ENCODE measurements at regions not wholly inside any gene's neighbourhood (a gene's known extent, or its start where the extent isn't known, plus 50 kb on each side); places are given as distances from the start of the nearest gene placed in this dataset.
A peak's percentile ranks its signal among the peaks of the same experiment; 100 is the strongest.

GRCh38 chr7:53318566-53318965 lies 283.1 kb downstream of the POM121L12 start:
- peaks cover 15% of the 10 kb centered on the region for H3K9me3 Mint-ChIP-seq
- ChIA-PET POLR2A (no interaction called here), CTCF (no interaction called here)
- H3K4me3 Mint-ChIP-seq = no peak overlapping the region
- ATAC-seq (no peak), DNase-seq (ENCODE audit: low spot score) (no peak)
- peaks cover 11% of the 10 kb centered on the region; the same call in 1 of the 2 replicates for H3K36me3 Mint-ChIP-seq
- peaks cover 3% of the 10 kb centered on the region; the same call in 1 of the 2 replicates for H3K4me1 Mint-ChIP-seq
- TF ChIP-seq CBFB (CRISPR knock-in tag; IDR thresholded peaks at IDR 0.05; ENCODE audit: low read depth) = no peak
- TF ChIP-seq, protein P1, sequence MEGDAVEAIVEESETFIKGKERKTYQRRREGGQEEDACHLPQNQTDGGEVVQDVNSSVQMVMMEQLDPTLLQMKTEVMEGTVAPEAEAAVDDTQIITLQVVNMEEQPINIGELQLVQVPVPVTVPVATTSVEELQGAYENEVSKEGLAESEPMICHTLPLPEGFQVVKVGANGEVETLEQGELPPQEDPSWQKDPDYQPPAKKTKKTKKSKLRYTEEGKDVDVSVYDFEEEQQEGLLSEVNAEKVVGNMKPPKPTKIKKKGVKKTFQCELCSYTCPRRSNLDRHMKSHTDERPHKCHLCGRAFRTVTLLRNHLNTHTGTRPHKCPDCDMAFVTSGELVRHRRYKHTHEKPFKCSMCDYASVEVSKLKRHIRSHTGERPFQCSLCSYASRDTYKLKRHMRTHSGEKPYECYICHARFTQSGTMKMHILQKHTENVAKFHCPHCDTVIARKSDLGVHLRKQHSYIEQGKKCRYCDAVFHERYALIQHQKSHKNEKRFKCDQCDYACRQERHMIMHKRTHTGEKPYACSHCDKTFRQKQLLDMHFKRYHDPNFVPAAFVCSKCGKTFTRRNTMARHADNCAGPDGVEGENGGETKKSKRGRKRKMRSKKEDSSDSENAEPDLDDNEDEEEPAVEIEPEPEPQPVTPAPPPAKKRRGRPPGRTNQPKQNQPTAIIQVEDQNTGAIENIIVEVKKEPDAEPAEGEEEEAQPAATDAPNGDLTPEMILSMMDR (IDR thresholded peaks at IDR 0.05) = no peak
- no peak overlapping the region for H3K27ac Mint-ChIP-seq
- no peaks in the 10 kb centered on the region for H3K27me3 Mint-ChIP-seq (ENCODE audit: low read depth)

DNA sequence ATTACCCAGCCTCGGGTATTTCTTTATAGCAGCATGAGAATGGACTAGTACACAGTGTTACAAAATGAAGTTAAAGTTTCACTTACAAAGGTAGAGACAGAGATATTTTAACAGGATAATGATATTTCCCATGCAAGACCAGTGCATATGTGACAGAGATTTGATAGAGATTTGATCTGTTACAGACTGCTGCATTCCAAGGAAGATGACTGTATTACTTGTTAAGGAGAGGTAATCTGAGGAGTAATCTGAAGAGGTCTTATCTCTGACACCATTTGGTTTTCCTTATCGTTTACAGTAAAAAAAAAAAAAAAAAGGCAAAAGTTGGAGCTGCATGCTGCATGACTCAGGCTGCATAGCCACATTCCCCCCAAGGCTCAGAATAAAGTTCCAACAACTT lies 289.6 kb downstream of the POM121L12 start:
- no peak for TF ChIP-seq E2F1 (CRISPR knock-in tag; IDR thresholded peaks at IDR 0.05)
- TF ChIP-seq HMGA2 (CRISPR knock-in tag; IDR thresholded peaks at IDR 0.05) = no peak
- H3K9me3 Mint-ChIP-seq = peaks cover 37% of the 10 kb centered on the region
- ChIA-PET CTCF (no interaction called here), POLR2A (no interaction called here)
- no peak for ATAC-seq
- no peak overlapping the region for H3K27ac Mint-ChIP-seq
- peaks cover 19% of the 10 kb centered on the region for H3K4me1 Mint-ChIP-seq
- H3K27me3 Mint-ChIP-seq (ENCODE audit: low read depth) = no peaks in the 10 kb centered on the region; the same call in 1 of the 2 replicates
- DNase-seq (ENCODE audit: low spot score) = no peak
- no peak overlapping the region for H3K4me3 Mint-ChIP-seq
- peaks cover 30% of the 10 kb centered on the region for H3K36me3 Mint-ChIP-seq

GRCh38 chr7:53326634-53327033 lies 291.2 kb downstream of the POM121L12 start:
- Mint-ChIP-seq H3K4me1 (peaks cover 19% of the 10 kb centered on the region), H3K36me3 (peaks cover 40% of the 10 kb centered on the region), H3K27me3 (ENCODE audit: low read depth) (no peaks in the 10 kb centered on the region; the same call in 1 of the 2 replicates), H3K9me3 (peaks cover 50% of the 10 kb centered on the region), H3K27ac (peak overlapping the region; percentile 77), H3K4me3 (peak overlapping the region; percentile 20)
- ChIA-PET CTCF (no interaction called here), POLR2A (no interaction called here)
- DNase-seq (ENCODE audit: low spot score) (no peak), ATAC-seq (peak; percentile 100)
- peak; percentile 59; the same call in 1 of the 2 replicates for TF ChIP-seq ZMAT4 (CRISPR knock-in tag; IDR thresholded peaks at IDR 0.05)
- 0 out of 2 replicates have a peak, but pooled peaks have one; percentile 39 for TF ChIP-seq FOXK1 (CRISPR knock-in tag; IDR thresholded peaks at IDR 0.05)
- no peak for TF ChIP-seq ZBTB21 (CRISPR knock-in tag; IDR thresholded peaks at IDR 0.05; ENCODE audit: borderline replicate concordance)
- 0 out of 2 replicates have a peak, but pooled peaks have one; percentile 26 for TF ChIP-seq SP1 (CRISPR knock-in tag; conservative IDR thresholded peaks at IDR 0.05)
- TF ChIP-seq, protein P2, sequence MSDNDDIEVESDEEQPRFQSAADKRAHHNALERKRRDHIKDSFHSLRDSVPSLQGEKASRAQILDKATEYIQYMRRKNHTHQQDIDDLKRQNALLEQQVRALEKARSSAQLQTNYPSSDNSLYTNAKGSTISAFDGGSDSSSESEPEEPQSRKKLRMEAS (CRISPR knock-in tag; IDR thresholded peaks at IDR 0.05) = no peak

- Mint-ChIP-seq H3K4me1 (no peaks in the 10 kb centered on the region), H3K36me3 (peaks cover 47% of the 10 kb centered on the region), H3K27ac (no peak overlapping the region), H3K4me3 (no peak overlapping the region), H3K9me3 (peaks cover 54% of the 10 kb centered on the region), H3K27me3 (ENCODE audit: low read depth) (no peaks in the 10 kb centered on the region)
- ChIA-PET POLR2A (no interaction called here), CTCF (no interaction called here)
- DNase-seq (ENCODE audit: low spot score) = no peak
- ATAC-seq = no peak
- TF ChIP-seq SMAD3 (CRISPR knock-in tag; IDR thresholded peaks at IDR 0.05; ENCODE audit: borderline replicate concordance) (no peak), ZNF317 (CRISPR knock-in tag; IDR thresholded peaks at IDR 0.05; ENCODE audit: borderline replicate concordance, low read depth) (0 out of 2 replicates have a peak, but pooled peaks have one; percentile 27)
Measured at GRCh38 chr7:53336105-53336668, 300.8 kb downstream of the POM121L12 start.

GRCh38 chr7:53340220-53340619 lies 304.8 kb downstream of the POM121L12 start:
- Mint-ChIP-seq H3K4me1 (no peaks in the 10 kb centered on the region), H3K36me3 (peaks cover 72% of the 10 kb centered on the region), H3K9me3 (peaks cover 70% of the 10 kb centered on the region), H3K27ac (no peak overlapping the region), H3K27me3 (ENCODE audit: low read depth) (no peaks in the 10 kb centered on the region; the same call in 1 of the 2 replicates), H3K4me3 (no peak overlapping the region)
- no peak for ATAC-seq
- ChIA-PET CTCF (no interaction called here), POLR2A (no interaction called here)
- no peak for DNase-seq (ENCODE audit: low spot score)
- TF ChIP-seq E2F4 (CRISPR knock-in tag; IDR thresholded peaks at IDR 0.05; ENCODE audit: borderline replicate concordance, low read depth) (no peak), IRF2 (CRISPR knock-in tag; IDR thresholded peaks at IDR 0.05; ENCODE audit: borderline replicate concordance, low read depth) (no peak), ZNF396 (CRISPR knock-in tag; IDR thresholded peaks at IDR 0.05; ENCODE audit: borderline replicate concordance) (no peak), E2F5 (CRISPR knock-in tag; IDR thresholded peaks at IDR 0.05) (no peak), TEAD4 (CRISPR knock-in tag; IDR thresholded peaks at IDR 0.05) (no peak), TP53 (CRISPR knock-in tag; IDR thresholded peaks at IDR 0.05) (no peak), ATF1 (CRISPR knock-in tag; IDR thresholded peaks at IDR 0.05) (no peak)

Measured in WTC11 (cell line).